HEK293 (cell line): ENCODE measurements at regions not wholly inside any gene's neighbourhood (a gene's known extent, or its start where the extent isn't known, plus 50 kb on each side); places are given as distances from the start of the nearest gene placed in this dataset.

ENCODE experiments used
- CTCF ChIA-PET: fragments of 350-600 bp; formaldehyde crosslinking; extraction: SDS; loops from one replicate; lab custom pipeline; 2021; ENCODE audit warnings: antibody characterized with exemption; lab: Yijun Ruan, JAX
- POLR2A ChIA-PET: fragments of 300-600 bp; formaldehyde crosslinking; extraction: SDS; loops from one replicate; lab custom pipeline; 2020; ENCODE audit warnings: antibody characterized with exemption, inconsistent platforms; lab: Yijun Ruan, JAX
- H3K27ac ChIP-seq: fragments of 200-500 bp; sonication (Bioruptor generic); 2 replicates; pipeline ENCODE4 v1.5.1; 2014; ENCODE audit warnings: low read depth, low read length, control low read depth, inconsistent platforms; ENCODE audit errors: extremely low read depth
- H3K36me3 ChIP-seq, 2 experiments: fragments of 200-500 bp in 1 of 2; sonication (Bioruptor generic) in 1 of 2; 1 replicate in 1 of 2; 2 replicates in 1 of 2; pipeline ENCODE4 v1.5.1; 2014 to 2017; ENCODE audit warnings: inconsistent platforms in 2 of 2, low read length in 2 of 2; ENCODE audit not compliant: control insufficient read depth in 2 of 2, insufficient read depth in 1 of 2
- H3K4me1 ChIP-seq: fragments of 200-500 bp; sonication (Bioruptor generic); 2 replicates; pipeline ENCODE4 v1.5.1; 2014; ENCODE audit warnings: mild to moderate bottlenecking, low read length, inconsistent platforms; ENCODE audit not compliant: control insufficient read depth, insufficient read depth
- H3K4me3 ChIP-seq: 2 replicates; pipeline ENCODE4 v1.5.1; 2011; ENCODE audit warnings: low read depth, mild to moderate bottlenecking, control low read depth, low read length, moderate library complexity
- H3K9me3 ChIP-seq: fragments of 200-500 bp; sonication (Bioruptor generic); 2 replicates; pipeline ENCODE4 v1.5.1; 2014; ENCODE audit warnings: low read depth, low read length, inconsistent platforms; ENCODE audit not compliant: control insufficient read depth, insufficient read depth
- EGR2 ChIP-seq: fragments of 450-650 bp; formaldehyde crosslinking; IDR thresholded peaks from 2 replicates; pipeline ENCODE4 v1.5.1; 2016; ENCODE audit warnings: low read depth, missing biosample characterization, missing genetic modification characterization
- GFI1B ChIP-seq: fragments of 450-650 bp; formaldehyde crosslinking; IDR thresholded peaks from 2 replicates; pipeline ENCODE4 v1.5.1; 2016; ENCODE audit warnings: missing biosample characterization, missing genetic modification characterization
- KLF7 ChIP-seq: fragments of 450-650 bp; formaldehyde crosslinking; IDR thresholded peaks from 2 replicates; pipeline ENCODE4 v1.5.1; 2016; ENCODE audit warnings: missing biosample characterization, missing genetic modification characterization, borderline replicate concordance
- MYNN ChIP-seq: fragments of 450-650 bp; formaldehyde crosslinking; IDR thresholded peaks from 2 replicates; pipeline ENCODE4 v1.5.1; 2016; ENCODE audit warnings: missing biosample characterization, missing genetic modification characterization, borderline replicate concordance
- SCRT2 ChIP-seq: fragments of 450-650 bp; formaldehyde crosslinking; IDR thresholded peaks from 2 replicates; pipeline ENCODE4 v1.5.1; 2016; ENCODE audit warnings: missing biosample characterization, missing genetic modification characterization
- WT1 ChIP-seq: fragments of 450-650 bp; formaldehyde crosslinking; IDR thresholded peaks from 2 replicates; pipeline ENCODE4 v1.5.1; 2016; ENCODE audit warnings: missing biosample characterization, missing genetic modification characterization
- ZBTB8A ChIP-seq: fragments of 450-650 bp; formaldehyde crosslinking; IDR thresholded peaks from 2 replicates; pipeline ENCODE4 v1.5.1; 2016; ENCODE audit warnings: missing biosample characterization, missing genetic modification characterization
- ZFHX2 ChIP-seq: fragments of 450-650 bp; formaldehyde crosslinking; conservative IDR thresholded peaks from 2 replicates; pipeline ENCODE4 v1.5.1; 2016; ENCODE audit warnings: missing biosample characterization, missing genetic modification characterization
- ZNF169 ChIP-seq: fragments of 450-650 bp; formaldehyde crosslinking; IDR thresholded peaks from 2 replicates; pipeline ENCODE4 v1.5.1; 2016; ENCODE audit warnings: missing biosample characterization, missing genetic modification characterization
- ZNF214 ChIP-seq: fragments of 450-650 bp; formaldehyde crosslinking; IDR thresholded peaks from 2 replicates; pipeline ENCODE4 v1.5.1; 2017; ENCODE audit warnings: missing biosample characterization, mild to moderate bottlenecking, missing genetic modification characterization, borderline replicate concordance
- ZNF221 ChIP-seq: fragments of 450-650 bp; formaldehyde crosslinking; IDR thresholded peaks from 2 replicates; pipeline ENCODE4 v1.5.1; 2017; ENCODE audit warnings: missing biosample characterization, missing genetic modification characterization, borderline replicate concordance
- ZNF274 ChIP-seq, 2 experiments: fragments of 200-500 bp in 1 of 2; fragments of 450-650 bp in 1 of 2; sonication (Bioruptor generic) in 1 of 2; formaldehyde crosslinking in 1 of 2; IDR thresholded peaks; 2 replicates each; pipeline versions ENCODE4 v1.5.1 to v1.6.1; 2014 to 2016; ENCODE audit warnings: borderline replicate concordance in 1 of 2, inconsistent platforms in 1 of 2, low read length in 1 of 2, missing biosample characterization in 1 of 2, missing genetic modification characterization in 1 of 2
- ZNF514 ChIP-seq: fragments of 450-650 bp; formaldehyde crosslinking; IDR thresholded peaks from 2 replicates; pipeline ENCODE4 v1.5.1; 2016; ENCODE audit warnings: missing biosample characterization, missing genetic modification characterization
- ZNF621 ChIP-seq: fragments of 450-650 bp; formaldehyde crosslinking; IDR thresholded peaks from 2 replicates; pipeline ENCODE4 v1.5.1; 2017; ENCODE audit warnings: missing biosample characterization, missing genetic modification characterization
- ZNF677 ChIP-seq: fragments of 450-650 bp; IDR thresholded peaks from 2 replicates; pipeline ENCODE4 v1.5.0; 2018; ENCODE audit warnings: missing biosample characterization, mild to moderate bottlenecking, missing genetic modification characterization, moderate library complexity
- ZNF837 ChIP-seq: fragments of 450-650 bp; formaldehyde crosslinking; IDR thresholded peaks from 2 replicates; pipeline ENCODE4 v1.5.1; 2016; ENCODE audit warnings: missing biosample characterization, missing genetic modification characterization
- TF ChIP-seq, protein P1 (sequence below): fragments of 450-650 bp; formaldehyde crosslinking; IDR thresholded peaks from 2 replicates; pipeline ENCODE4 v1.5.1; 2017; ENCODE audit warnings: missing biosample characterization, missing genetic modification characterization
- TF ChIP-seq, protein P2 (sequence below): fragments of 450-650 bp; formaldehyde crosslinking; optimal IDR thresholded peaks from 2 replicates; pipeline ENCODE3; 2016; ENCODE audit warnings: missing biosample characterization, mild to moderate bottlenecking, missing genetic modification characterization
- TF ChIP-seq, protein P3 (sequence below): fragments of 450-650 bp; formaldehyde crosslinking; IDR thresholded peaks from 2 replicates; pipeline ENCODE4 v1.5.1; 2016; ENCODE audit warnings: missing biosample characterization, missing genetic modification characterization
- TF ChIP-seq, protein P4 (sequence below): IDR thresholded peaks from 2 replicates; pipeline ENCODE4 v1.6.1; 2011; ENCODE audit warnings: mild to moderate bottlenecking, low read depth, low read length, borderline replicate concordance
- TF ChIP-seq, protein P5 (sequence below): fragments of 450-650 bp; IDR thresholded peaks from 2 replicates; pipeline ENCODE4 v1.5.1; 2018; ENCODE audit warnings: missing biosample characterization, missing genetic modification characterization
- TF ChIP-seq, protein P6 (sequence below): fragments of 450-650 bp; formaldehyde crosslinking; IDR thresholded peaks from 2 replicates; pipeline ENCODE4 v1.5.1; 2017; ENCODE audit warnings: missing biosample characterization, missing genetic modification characterization

DNA sequence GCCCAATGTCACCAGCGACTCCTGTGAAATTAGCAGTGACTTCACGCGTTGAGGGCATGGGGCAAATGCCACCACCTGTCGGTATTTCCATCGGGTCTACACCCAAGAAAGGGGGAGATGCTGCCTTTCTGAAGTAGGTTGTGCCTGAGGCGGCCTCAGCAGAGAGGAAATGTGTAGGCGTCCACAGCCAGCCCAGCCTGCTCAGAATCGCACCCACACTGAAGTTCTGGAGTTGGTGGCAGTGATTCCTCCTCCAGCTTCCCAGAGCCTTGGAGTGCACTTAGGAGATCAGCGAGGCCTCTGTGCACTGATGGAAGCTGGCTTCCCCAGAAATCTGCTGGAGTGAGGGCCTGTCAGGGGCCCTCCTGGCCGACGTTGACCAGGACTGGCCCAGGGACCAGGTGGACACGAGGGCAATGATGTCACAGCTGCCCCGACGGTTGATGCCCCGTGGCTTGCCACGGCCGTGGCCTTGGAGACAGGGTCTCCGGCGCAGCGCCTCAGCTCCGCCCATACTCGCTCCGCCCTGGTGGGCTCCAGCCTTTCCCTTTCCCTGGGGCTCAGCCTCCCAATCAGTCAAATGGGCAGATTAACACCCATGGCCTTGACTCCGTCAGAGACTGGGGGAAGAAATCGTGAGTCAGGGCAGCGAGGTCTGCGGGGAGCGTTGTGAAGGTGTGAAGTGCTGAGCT, 484.8 kb downstream of the PREX1 start:
- Histone ChIP-seq H3K36me3 (no peaks in the 10 kb centered on the region), H3K9me3 (no peaks in the 10 kb centered on the region), H3K4me3 (no peak overlapping the region), H3K4me1 (no peaks in the 10 kb centered on the region), H3K27ac (no peak overlapping the region)
- POLR2A ChIA-PET, result no interaction called here
- peak; percentile 38; the same call in 1 of the 2 replicates for TF ChIP-seq ZFHX2 (tag by site-specific recombination)
- no peak for TF ChIP-seq KLF7 (tag by site-specific recombination)
- TF ChIP-seq, protein P1, sequence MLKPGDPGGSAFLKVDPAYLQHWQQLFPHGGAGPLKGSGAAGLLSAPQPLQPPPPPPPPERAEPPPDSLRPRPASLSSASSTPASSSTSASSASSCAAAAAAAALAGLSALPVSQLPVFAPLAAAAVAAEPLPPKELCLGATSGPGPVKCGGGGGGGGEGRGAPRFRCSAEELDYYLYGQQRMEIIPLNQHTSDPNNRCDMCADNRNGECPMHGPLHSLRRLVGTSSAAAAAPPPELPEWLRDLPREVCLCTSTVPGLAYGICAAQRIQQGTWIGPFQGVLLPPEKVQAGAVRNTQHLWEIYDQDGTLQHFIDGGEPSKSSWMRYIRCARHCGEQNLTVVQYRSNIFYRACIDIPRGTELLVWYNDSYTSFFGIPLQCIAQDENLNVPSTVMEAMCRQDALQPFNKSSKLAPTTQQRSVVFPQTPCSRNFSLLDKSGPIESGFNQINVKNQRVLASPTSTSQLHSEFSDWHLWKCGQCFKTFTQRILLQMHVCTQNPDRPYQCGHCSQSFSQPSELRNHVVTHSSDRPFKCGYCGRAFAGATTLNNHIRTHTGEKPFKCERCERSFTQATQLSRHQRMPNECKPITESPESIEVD (tag by site-specific recombination), result no peak
- peak; percentile 49; the same call in 1 of the 2 replicates for TF ChIP-seq EGR2 (tag by site-specific recombination)
- TF ChIP-seq SCRT2 (tag by site-specific recombination), result 0 out of 2 replicates have a peak, but pooled peaks have one; percentile 30
- CTCF ChIA-PET, result interaction anchor here (1.1 kb wide), 1 partner anchor 7 kb away, joined by 4 read pairs; no protein-coding TSS in a partner anchor

DNA sequence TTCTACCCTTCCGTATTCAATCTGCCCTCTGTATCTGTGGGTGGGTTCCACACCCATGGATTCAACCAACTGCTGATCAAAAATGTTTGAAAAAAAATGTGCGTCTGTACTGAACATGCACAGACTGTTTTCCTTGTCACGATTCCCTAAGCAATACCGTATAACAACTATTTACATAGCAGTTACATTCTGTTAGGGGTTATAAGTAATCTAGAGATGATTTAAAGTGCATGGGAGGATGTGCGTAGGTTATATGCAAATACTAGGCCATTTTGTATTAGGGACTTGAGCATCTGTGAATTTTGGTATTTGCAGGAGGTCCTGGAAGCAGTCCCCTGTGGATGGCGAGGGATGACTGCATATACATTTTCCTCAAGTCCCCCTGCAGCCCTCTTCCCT, 486.9 kb downstream of the PREX1 start:
- Histone ChIP-seq H3K27ac (no peak overlapping the region), H3K4me1 (no peaks in the 10 kb centered on the region), H3K4me3 (no peak overlapping the region), H3K36me3 (no peaks in the 10 kb centered on the region), H3K9me3 (no peaks in the 10 kb centered on the region)
- CTCF ChIA-PET, result no interaction called here
- POLR2A ChIA-PET, result no interaction called here
- TF ChIP-seq ZNF274 (IDR thresholded peaks at IDR 0.05; ENCODE audit: low read length) (no peak), ZNF274 (tag by site-specific recombination; IDR thresholded peaks at IDR 0.05; ENCODE audit: borderline replicate concordance) (no peak), WT1 (tag by site-specific recombination) (no peak), ZNF221 (tag by site-specific recombination) (no peak), ZNF837 (tag by site-specific recombination) (no peak), GFI1B (tag by site-specific recombination) (no peak), MYNN (no peak), ZNF214 (tag by site-specific recombination) (no peak), ZNF169 (tag by site-specific recombination) (no peak), ZBTB8A (tag by site-specific recombination) (no peak), ZNF514 (tag by site-specific recombination) (no peak), ZNF621 (tag by site-specific recombination) (no peak), ZNF677 (tag by site-specific recombination) (no peak)
- TF ChIP-seq, protein P2, sequence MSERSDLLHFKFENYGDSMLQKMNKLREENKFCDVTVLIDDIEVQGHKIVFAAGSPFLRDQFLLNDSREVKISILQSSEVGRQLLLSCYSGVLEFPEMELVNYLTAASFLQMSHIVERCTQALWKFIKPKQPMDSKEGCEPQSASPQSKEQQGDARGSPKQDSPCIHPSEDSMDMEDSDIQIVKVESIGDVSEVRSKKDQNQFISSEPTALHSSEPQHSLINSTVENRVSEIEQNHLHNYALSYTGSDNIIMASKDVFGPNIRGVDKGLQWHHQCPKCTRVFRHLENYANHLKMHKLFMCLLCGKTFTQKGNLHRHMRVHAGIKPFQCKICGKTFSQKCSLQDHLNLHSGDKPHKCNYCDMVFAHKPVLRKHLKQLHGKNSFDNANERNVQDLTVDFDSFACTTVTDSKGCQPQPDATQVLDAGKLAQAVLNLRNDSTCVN (tag by site-specific recombination), result no peak
- TF ChIP-seq, protein P3, sequence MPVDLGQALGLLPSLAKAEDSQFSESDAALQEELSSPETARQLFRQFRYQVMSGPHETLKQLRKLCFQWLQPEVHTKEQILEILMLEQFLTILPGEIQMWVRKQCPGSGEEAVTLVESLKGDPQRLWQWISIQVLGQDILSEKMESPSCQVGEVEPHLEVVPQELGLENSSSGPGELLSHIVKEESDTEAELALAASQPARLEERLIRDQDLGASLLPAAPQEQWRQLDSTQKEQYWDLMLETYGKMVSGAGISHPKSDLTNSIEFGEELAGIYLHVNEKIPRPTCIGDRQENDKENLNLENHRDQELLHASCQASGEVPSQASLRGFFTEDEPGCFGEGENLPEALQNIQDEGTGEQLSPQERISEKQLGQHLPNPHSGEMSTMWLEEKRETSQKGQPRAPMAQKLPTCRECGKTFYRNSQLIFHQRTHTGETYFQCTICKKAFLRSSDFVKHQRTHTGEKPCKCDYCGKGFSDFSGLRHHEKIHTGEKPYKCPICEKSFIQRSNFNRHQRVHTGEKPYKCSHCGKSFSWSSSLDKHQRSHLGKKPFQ (tag by site-specific recombination), result no peak
- TF ChIP-seq, protein P4, sequence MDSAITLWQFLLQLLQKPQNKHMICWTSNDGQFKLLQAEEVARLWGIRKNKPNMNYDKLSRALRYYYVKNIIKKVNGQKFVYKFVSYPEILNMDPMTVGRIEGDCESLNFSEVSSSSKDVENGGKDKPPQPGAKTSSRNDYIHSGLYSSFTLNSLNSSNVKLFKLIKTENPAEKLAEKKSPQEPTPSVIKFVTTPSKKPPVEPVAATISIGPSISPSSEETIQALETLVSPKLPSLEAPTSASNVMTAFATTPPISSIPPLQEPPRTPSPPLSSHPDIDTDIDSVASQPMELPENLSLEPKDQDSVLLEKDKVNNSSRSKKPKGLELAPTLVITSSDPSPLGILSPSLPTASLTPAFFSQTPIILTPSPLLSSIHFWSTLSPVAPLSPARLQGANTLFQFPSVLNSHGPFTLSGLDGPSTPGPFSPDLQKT, result no peak
- TF ChIP-seq, protein P5, sequence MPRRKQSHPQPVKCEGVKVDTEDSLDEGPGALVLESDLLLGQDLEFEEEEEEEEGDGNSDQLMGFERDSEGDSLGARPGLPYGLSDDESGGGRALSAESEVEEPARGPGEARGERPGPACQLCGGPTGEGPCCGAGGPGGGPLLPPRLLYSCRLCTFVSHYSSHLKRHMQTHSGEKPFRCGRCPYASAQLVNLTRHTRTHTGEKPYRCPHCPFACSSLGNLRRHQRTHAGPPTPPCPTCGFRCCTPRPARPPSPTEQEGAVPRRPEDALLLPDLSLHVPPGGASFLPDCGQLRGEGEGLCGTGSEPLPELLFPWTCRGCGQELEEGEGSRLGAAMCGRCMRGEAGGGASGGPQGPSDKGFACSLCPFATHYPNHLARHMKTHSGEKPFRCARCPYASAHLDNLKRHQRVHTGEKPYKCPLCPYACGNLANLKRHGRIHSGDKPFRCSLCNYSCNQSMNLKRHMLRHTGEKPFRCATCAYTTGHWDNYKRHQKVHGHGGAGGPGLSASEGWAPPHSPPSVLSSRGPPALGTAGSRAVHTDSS (tag by site-specific recombination), result no peak
- TF ChIP-seq, protein P6, sequence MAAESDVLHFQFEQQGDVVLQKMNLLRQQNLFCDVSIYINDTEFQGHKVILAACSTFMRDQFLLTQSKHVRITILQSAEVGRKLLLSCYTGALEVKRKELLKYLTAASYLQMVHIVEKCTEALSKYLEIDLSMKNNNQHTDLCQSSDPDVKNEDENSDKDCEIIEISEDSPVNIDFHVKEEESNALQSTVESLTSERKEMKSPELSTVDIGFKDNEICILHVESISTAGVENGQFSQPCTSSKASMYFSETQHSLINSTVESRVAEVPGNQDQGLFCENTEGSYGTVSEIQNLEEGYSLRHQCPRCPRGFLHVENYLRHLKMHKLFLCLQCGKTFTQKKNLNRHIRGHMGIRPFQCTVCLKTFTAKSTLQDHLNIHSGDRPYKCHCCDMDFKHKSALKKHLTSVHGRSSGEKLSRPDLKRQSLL, result no peak
